ENCODE measurements at regions not wholly inside any gene's neighbourhood (a gene's known extent, or its start where the extent isn't known, plus 50 kb on each side); places are given as distances from the start of the nearest gene placed in this dataset.
A peak's percentile ranks its signal among the peaks of the same experiment; 100 is the strongest.

DNA sequence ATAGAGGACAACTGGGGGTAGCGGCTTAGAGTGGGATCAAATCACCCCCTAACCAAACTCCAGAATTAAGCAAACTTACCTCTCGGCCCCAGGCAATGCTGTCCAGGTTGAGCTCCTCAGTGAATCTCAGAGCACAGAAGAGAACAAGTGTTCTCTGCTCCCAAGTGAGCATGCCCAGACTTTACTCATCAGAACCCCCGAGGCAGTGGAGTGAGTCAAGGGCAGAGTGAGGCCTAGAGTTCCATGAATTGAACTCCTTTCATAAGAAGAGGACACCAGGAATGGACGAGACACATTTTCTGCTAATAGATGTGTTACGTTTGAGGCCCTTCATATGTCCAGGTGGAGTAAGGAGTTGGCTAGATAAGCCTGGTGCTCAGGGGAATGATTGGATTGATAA lies 134.0 kb upstream of the DTNBP1 start:
- WGBS, 5 donors, result 63 to 95% (median 92%) methylated on average over 5 of the region's 5 CpGs
- intact Hi-C loops (cut with DNase I; ENCODE audit: low total_unique reads), result no loop called here
- Histone ChIP-seq H3K27ac (no peak overlapping the region), H3K9me3 (peaks cover 0 to 13% (median 5%) of the 10 kb centered on the region in 4 donors), H3K36me3 (no peaks in the 10 kb centered on the region), H3K4me1 (peaks cover 0 to 3% (median under 1%) of the 10 kb centered on the region in 4 donors), H3K27me3 (no peaks in the 10 kb centered on the region), H3K4me3 (no peak overlapping the region)
- TF ChIP-seq POLR2AphosphoS5 (IDR thresholded peaks at IDR 0.05) (no peak), POLR2A (IDR thresholded peaks at IDR 0.05) (no peak), EP300 (IDR thresholded peaks at IDR 0.05) (no peak)
- TF ChIP-seq, protein P1, sequence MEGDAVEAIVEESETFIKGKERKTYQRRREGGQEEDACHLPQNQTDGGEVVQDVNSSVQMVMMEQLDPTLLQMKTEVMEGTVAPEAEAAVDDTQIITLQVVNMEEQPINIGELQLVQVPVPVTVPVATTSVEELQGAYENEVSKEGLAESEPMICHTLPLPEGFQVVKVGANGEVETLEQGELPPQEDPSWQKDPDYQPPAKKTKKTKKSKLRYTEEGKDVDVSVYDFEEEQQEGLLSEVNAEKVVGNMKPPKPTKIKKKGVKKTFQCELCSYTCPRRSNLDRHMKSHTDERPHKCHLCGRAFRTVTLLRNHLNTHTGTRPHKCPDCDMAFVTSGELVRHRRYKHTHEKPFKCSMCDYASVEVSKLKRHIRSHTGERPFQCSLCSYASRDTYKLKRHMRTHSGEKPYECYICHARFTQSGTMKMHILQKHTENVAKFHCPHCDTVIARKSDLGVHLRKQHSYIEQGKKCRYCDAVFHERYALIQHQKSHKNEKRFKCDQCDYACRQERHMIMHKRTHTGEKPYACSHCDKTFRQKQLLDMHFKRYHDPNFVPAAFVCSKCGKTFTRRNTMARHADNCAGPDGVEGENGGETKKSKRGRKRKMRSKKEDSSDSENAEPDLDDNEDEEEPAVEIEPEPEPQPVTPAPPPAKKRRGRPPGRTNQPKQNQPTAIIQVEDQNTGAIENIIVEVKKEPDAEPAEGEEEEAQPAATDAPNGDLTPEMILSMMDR (IDR thresholded peaks at IDR 0.05), result no peak
- no peak for DNase-seq

DNA sequence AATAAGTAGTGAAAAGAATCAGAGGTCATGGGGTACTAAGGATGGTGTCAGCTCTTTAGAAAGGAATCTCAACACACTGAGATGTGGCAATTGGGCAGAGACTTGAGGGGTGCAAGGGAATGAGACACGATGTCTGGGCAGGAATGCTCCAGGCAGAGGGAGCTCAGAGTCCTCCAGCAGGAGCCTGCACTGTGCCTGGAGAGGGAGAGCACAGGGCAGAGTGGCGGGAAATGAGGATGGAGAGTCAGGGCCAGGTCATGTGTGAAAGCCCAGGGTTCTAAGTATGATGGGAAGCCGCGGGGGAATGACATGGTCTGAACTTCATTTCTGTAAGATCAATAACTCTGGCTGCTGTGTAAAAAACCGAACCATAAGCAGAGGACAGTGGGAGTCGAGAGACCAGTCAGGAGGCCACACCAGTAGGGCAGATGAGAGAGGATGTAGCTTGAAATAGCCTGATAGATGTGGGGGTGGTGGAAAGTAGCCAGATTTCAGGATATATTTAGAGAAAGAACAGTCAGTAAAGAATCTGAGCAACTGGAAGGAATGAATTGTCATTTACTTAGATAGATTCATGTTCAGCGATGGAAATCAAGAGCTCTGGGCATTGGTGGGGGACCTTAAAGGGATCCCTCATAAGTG lies 133.4 kb upstream of the DTNBP1 start:
- intact Hi-C loops (cut with DNase I; ENCODE audit: low total_unique reads), result no loop called here
- DNase-seq, result peak in 1 of 2 donors; percentile 44
- Histone ChIP-seq H3K27ac (no peak overlapping the region), H3K4me1 (peaks cover 0 to 8% (median 7%) of the 10 kb centered on the region in 4 donors), H3K9me3 (peaks cover 0 to 13% (median 5%) of the 10 kb centered on the region in 4 donors), H3K27me3 (no peaks in the 10 kb centered on the region), H3K36me3 (no peaks in the 10 kb centered on the region), H3K4me3 (no peak overlapping the region)
- 81 to 91% (median 87%) methylated on average over 7 of the region's 7 CpGs for WGBS, 5 donors
- TF ChIP-seq, protein P1 (IDR thresholded peaks at IDR 0.05), result no peak
- TF ChIP-seq POLR2A (IDR thresholded peaks at IDR 0.05) (no peak), EP300 (IDR thresholded peaks at IDR 0.05) (no peak), POLR2AphosphoS5 (IDR thresholded peaks at IDR 0.05) (no peak)

DNA sequence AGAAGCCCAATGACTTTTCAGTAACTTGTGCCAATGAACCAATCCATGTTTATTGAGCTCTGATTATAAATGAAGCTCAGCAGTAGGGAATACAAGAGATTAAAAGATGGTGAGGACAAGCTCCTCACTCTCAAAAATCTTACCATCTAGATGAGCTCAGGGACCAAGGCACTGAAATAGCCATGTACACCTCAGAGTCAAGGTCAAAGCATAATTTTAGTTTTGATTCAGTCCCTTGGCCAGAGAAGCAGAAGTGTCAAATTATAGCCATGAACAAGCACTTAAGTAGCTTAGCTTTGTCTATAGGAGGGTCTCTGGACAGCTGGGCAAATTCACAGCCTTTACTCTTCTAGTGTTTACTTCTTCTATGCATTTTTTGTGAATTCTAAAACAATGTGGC lies 131.0 kb upstream of the DTNBP1 start:
- Histone ChIP-seq H3K36me3 (no peaks in the 10 kb centered on the region), H3K4me1 (peaks cover 0 to 13% (median 8%) of the 10 kb centered on the region in 4 donors), H3K27ac (no peak overlapping the region), H3K27me3 (no peaks in the 10 kb centered on the region), H3K4me3 (no peak overlapping the region), H3K9me3 (peaks cover 0 to 13% (median 5%) of the 10 kb centered on the region in 4 donors)
- DNase-seq, result no peak
- TF ChIP-seq EP300 (IDR thresholded peaks at IDR 0.05) (no peak), POLR2AphosphoS5 (IDR thresholded peaks at IDR 0.05) (no peak), POLR2A (IDR thresholded peaks at IDR 0.05) (no peak)
- TF ChIP-seq, protein P1 (IDR thresholded peaks at IDR 0.05), result no peak
- intact Hi-C loops (cut with DNase I; ENCODE audit: low total_unique reads), result no loop called here

DNA sequence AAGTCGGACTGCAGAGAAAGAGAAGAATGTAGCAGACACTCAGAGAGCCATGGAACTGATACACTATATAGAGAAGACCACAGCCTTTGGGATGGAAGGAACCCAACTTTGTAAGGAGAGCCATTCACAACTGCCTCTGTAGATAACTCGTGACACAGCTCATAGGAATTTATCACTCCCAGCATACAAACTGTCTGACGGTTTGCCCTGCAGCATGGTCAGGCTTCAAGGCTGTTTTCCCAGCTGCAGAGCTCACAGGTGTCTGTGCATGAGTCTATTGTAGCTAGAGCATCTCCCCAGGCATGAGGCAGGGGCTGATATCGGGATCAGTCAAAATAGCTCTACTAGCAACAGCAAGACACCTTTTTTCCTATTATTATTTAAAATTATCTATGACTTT lies 130.5 kb upstream of the DTNBP1 start:
- Histone ChIP-seq H3K4me3 (no peak overlapping the region), H3K9me3 (peaks cover 0 to 10% (median 4%) of the 10 kb centered on the region in 4 donors), H3K4me1 (peaks cover 0 to 13% (median 8%) of the 10 kb centered on the region in 4 donors), H3K27ac (no peak overlapping the region), H3K27me3 (no peaks in the 10 kb centered on the region), H3K36me3 (no peaks in the 10 kb centered on the region)
- no peak for DNase-seq
- intact Hi-C loops (cut with DNase I; ENCODE audit: low total_unique reads), result no loop called here
- no peak for TF ChIP-seq POLR2AphosphoS5 (IDR thresholded peaks at IDR 0.05)
- TF ChIP-seq POLR2A (IDR thresholded peaks at IDR 0.05), result no peak
- TF ChIP-seq, protein P1 (IDR thresholded peaks at IDR 0.05), result no peak
- TF ChIP-seq EP300 (IDR thresholded peaks at IDR 0.05), result no peak
- 67 to 76% (median 73%) methylated on average over 4 of the region's 4 CpGs for WGBS, 5 donors

All from stomach (tissue), 8 donors.